ENCODE measurements at regions not wholly inside any gene's neighbourhood (a gene's known extent, or its start where the extent isn't known, plus 50 kb on each side); places are given as distances from the start of the nearest gene placed in this dataset.
A peak's percentile ranks its signal among the peaks of the same experiment; 100 is the strongest.
"Not testable (repeated sequence)": the region's sequence is repeated elsewhere in the genome, so short reads cannot be mapped to it uniquely, and the experiment has no call there.

GRCh38 chr15:58313810-58314592 is 117.8 kb upstream of the LIPC start:
- no peaks in the 10 kb centered on the region for H3K36me3 ChIP-seq (ENCODE audit: control insufficient read depth in 4 of 4, insufficient read depth in 4 of 4, low read length in 3 of 4)
- DNase-seq, result no peak
- no peaks in the 10 kb centered on the region for H3K27me3 ChIP-seq (replicated peaks in 2 of 5; ENCODE audit: control insufficient read depth in 4 of 5, insufficient read depth in 5 of 5, low read length in 4 of 5)
- H3K4me3 ChIP-seq (ENCODE audit: control insufficient read depth in 1 of 7, extremely low read depth in 1 of 7, insufficient read depth in 4 of 7, low read depth in 2 of 7, low read length in 6 of 7), result no peak overlapping the region
- ChIA-PET POLR2A (interaction anchor here (0.6 to 0.7 kb wide), 2 partner anchors 20 to 25 kb away, joined by 3 to 4 read pairs; no protein-coding TSS in a partner anchor), CTCF (no interaction called here)
- H3K4me1 ChIP-seq (ENCODE audit: control extremely low read depth in 1 of 4, control insufficient read depth in 4 of 4, insufficient read depth in 4 of 4, low read length in 3 of 4), result peaks cover 0 to 5% (median 4%) of the 10 kb centered on the region in 4 experiments
- H3K27ac ChIP-seq (ENCODE audit: insufficient read depth in 1 of 2, low read depth in 1 of 2, low read length in 2 of 2, poor library complexity in 1 of 2, severe bottlenecking in 2 of 2), result no peak overlapping the region
- 38% methylated on average over 3 of the region's 6 CpGs for WGBS (ENCODE audit: insufficient coverage)
- no peaks in the 10 kb centered on the region for H3K9me3 ChIP-seq (ENCODE audit: control extremely low read depth in 1 of 5, control insufficient read depth in 4 of 5, insufficient read depth in 2 of 5, low read depth in 1 of 5, low read length in 4 of 5)

GRCh38 chr15:58314593-58315216 is 117.1 kb upstream of the LIPC start:
- WGBS (ENCODE audit: insufficient coverage), result 0% methylated on average over 2 of the region's 4 CpGs
- POLR2A ChIA-PET, result no interaction called here
- no peak for DNase-seq

GRCh38 chr15:58318517-58318916 is 113.3 kb upstream of the LIPC start:
- no peaks in the 10 kb centered on the region for H3K27me3 ChIP-seq (replicated peaks in 2 of 5; ENCODE audit: control insufficient read depth in 4 of 5, insufficient read depth in 5 of 5, low read length in 4 of 5)
- no peak for DNase-seq
- no peaks in the 10 kb centered on the region for H3K36me3 ChIP-seq (ENCODE audit: control insufficient read depth in 4 of 4, insufficient read depth in 4 of 4, low read length in 3 of 4)
- 97% methylated on average over 2 of the region's 6 CpGs for WGBS (ENCODE audit: insufficient coverage)
- no peaks in the 10 kb centered on the region for H3K9me3 ChIP-seq (ENCODE audit: control extremely low read depth in 1 of 5, control insufficient read depth in 4 of 5, insufficient read depth in 2 of 5, low read depth in 1 of 5, low read length in 4 of 5)
- POLR2A ChIA-PET, result no interaction called here
- H3K4me1 ChIP-seq (ENCODE audit: control extremely low read depth in 1 of 4, control insufficient read depth in 4 of 4, insufficient read depth in 4 of 4, low read length in 3 of 4), result peaks cover 2 to 5% (median 4%) of the 10 kb centered on the region in 4 experiments
- H3K27ac ChIP-seq (ENCODE audit: insufficient read depth in 1 of 2, low read depth in 1 of 2, low read length in 2 of 2, poor library complexity in 1 of 2, severe bottlenecking in 2 of 2), result no peak overlapping the region
- H3K4me3 ChIP-seq (ENCODE audit: control insufficient read depth in 1 of 7, extremely low read depth in 1 of 7, insufficient read depth in 4 of 7, low read depth in 2 of 7, low read length in 6 of 7), result no peak overlapping the region
- CTCF ChIA-PET, result no interaction called here

More at GRCh38 chr15:58314593-58315216, 117.1 kb upstream of the LIPC start:
- no peaks in the 10 kb centered on the region for H3K9me3 ChIP-seq (ENCODE audit: control extremely low read depth in 1 of 5, control insufficient read depth in 4 of 5, insufficient read depth in 2 of 5, low read depth in 1 of 5, low read length in 4 of 5)
- H3K36me3 ChIP-seq (ENCODE audit: control insufficient read depth in 4 of 4, insufficient read depth in 4 of 4, low read length in 3 of 4), result no peaks in the 10 kb centered on the region
- no peak overlapping the region for H3K27ac ChIP-seq (ENCODE audit: insufficient read depth in 1 of 2, low read depth in 1 of 2, low read length in 2 of 2, poor library complexity in 1 of 2, severe bottlenecking in 2 of 2)
- H3K4me3 ChIP-seq (ENCODE audit: control insufficient read depth in 1 of 7, extremely low read depth in 1 of 7, insufficient read depth in 4 of 7, low read depth in 2 of 7, low read length in 6 of 7), result no peak overlapping the region
- no peaks in the 10 kb centered on the region for H3K27me3 ChIP-seq (replicated peaks in 2 of 5; ENCODE audit: control insufficient read depth in 4 of 5, insufficient read depth in 5 of 5, low read length in 4 of 5)
- CTCF ChIA-PET, result no interaction called here
- H3K4me1 ChIP-seq (ENCODE audit: control extremely low read depth in 1 of 4, control insufficient read depth in 4 of 4, insufficient read depth in 4 of 4, low read length in 3 of 4), result peaks cover 0 to 5% (median 4%) of the 10 kb centered on the region in 4 experiments

- ChIA-PET CTCF (no interaction called here), POLR2A (no interaction called here)
- 100% methylated on average over 1 of the region's 2 CpGs for WGBS (ENCODE audit: insufficient coverage)
- no peak overlapping the region for H3K27ac ChIP-seq (ENCODE audit: insufficient read depth in 1 of 2, low read depth in 1 of 2, low read length in 2 of 2, poor library complexity in 1 of 2, severe bottlenecking in 2 of 2)
- DNase-seq, result no peak
- H3K27me3 ChIP-seq (replicated peaks in 2 of 5; ENCODE audit: control insufficient read depth in 4 of 5, insufficient read depth in 5 of 5, low read length in 4 of 5), result no peaks in the 10 kb centered on the region
- H3K36me3 ChIP-seq (ENCODE audit: control insufficient read depth in 4 of 4, insufficient read depth in 4 of 4, low read length in 3 of 4), result no peaks in the 10 kb centered on the region
- H3K4me3 ChIP-seq (ENCODE audit: control insufficient read depth in 1 of 7, extremely low read depth in 1 of 7, insufficient read depth in 4 of 7, low read depth in 2 of 7, low read length in 6 of 7), result no peak overlapping the region
- peaks cover 0 to 2% (median under 1%) of the 10 kb centered on the region in 4 experiments for H3K4me1 ChIP-seq (ENCODE audit: control extremely low read depth in 1 of 4, control insufficient read depth in 4 of 4, insufficient read depth in 4 of 4, low read length in 3 of 4)
- H3K9me3 ChIP-seq (ENCODE audit: control extremely low read depth in 1 of 5, control insufficient read depth in 4 of 5, insufficient read depth in 2 of 5, low read depth in 1 of 5, low read length in 4 of 5), result no peaks in the 10 kb centered on the region
These were observed 110.8 kb upstream of the LIPC start for GRCh38 chr15:58321034-58321433.

- Histone ChIP-seq H3K9me3 (ENCODE audit: control extremely low read depth in 1 of 5, control insufficient read depth in 4 of 5, insufficient read depth in 2 of 5, low read depth in 1 of 5, low read length in 4 of 5) (peaks cover 0 to 2% (median 0%) of the 10 kb centered on the region in 5 experiments), H3K36me3 (ENCODE audit: control insufficient read depth in 4 of 4, insufficient read depth in 4 of 4, low read length in 3 of 4) (no peaks in the 10 kb centered on the region), H3K27me3 (replicated peaks in 2 of 5; ENCODE audit: control insufficient read depth in 4 of 5, insufficient read depth in 5 of 5, low read length in 4 of 5) (no peaks in the 10 kb centered on the region), H3K27ac (ENCODE audit: insufficient read depth in 1 of 2, low read depth in 1 of 2, low read length in 2 of 2, poor library complexity in 1 of 2, severe bottlenecking in 2 of 2) (no peak overlapping the region), H3K4me1 (ENCODE audit: control extremely low read depth in 1 of 4, control insufficient read depth in 4 of 4, insufficient read depth in 4 of 4, low read length in 3 of 4) (peaks cover 0 to 2% (median under 1%) of the 10 kb centered on the region in 4 experiments), H3K4me3 (ENCODE audit: control insufficient read depth in 1 of 7, extremely low read depth in 1 of 7, insufficient read depth in 4 of 7, low read depth in 2 of 7, low read length in 6 of 7) (no peak overlapping the region)
- WGBS (ENCODE audit: insufficient coverage), result no CpG with 5 or more reads among the region's 3 CpGs
- no peak for DNase-seq
- POLR2A ChIA-PET, result no interaction called here
- CTCF ChIA-PET, result no interaction called here
These were observed 109.5 kb upstream of the LIPC start for GRCh38 chr15:58322253-58322652.

GRCh38 chr15:58323321-58323720 is 108.5 kb upstream of the LIPC start:
- H3K27ac ChIP-seq (ENCODE audit: insufficient read depth in 1 of 2, low read depth in 1 of 2, low read length in 2 of 2, poor library complexity in 1 of 2, severe bottlenecking in 2 of 2); H3K4me3 ChIP-seq (ENCODE audit: control insufficient read depth in 1 of 7, extremely low read depth in 1 of 7, insufficient read depth in 4 of 7, low read depth in 2 of 7, low read length in 6 of 7); H3K4me1 ChIP-seq (ENCODE audit: control extremely low read depth in 1 of 4, control insufficient read depth in 4 of 4, insufficient read depth in 4 of 4, low read length in 3 of 4); H3K9me3 ChIP-seq (ENCODE audit: control extremely low read depth in 1 of 5, control insufficient read depth in 4 of 5, insufficient read depth in 2 of 5, low read depth in 1 of 5, low read length in 4 of 5); H3K27me3 ChIP-seq (replicated peaks in 2 of 5; ENCODE audit: control insufficient read depth in 4 of 5, insufficient read depth in 5 of 5, low read length in 4 of 5); H3K36me3 ChIP-seq (ENCODE audit: control insufficient read depth in 4 of 4, insufficient read depth in 4 of 4, low read length in 3 of 4); POLR2A ChIA-PET: not testable (repeated sequence)
- DNase-seq, result peak in 2 of 3 donors; percentile 35 to 65
- 0% methylated on average over 1 of the region's 1 CpG for WGBS (ENCODE audit: insufficient coverage)
- CTCF ChIA-PET, result interaction anchor here (0.7 to 1.5 kb wide), 2 partner anchors 10 to 305 kb away, joined by 3 to 4 read pairs; no protein-coding TSS in a partner anchor

GRCh38 chr15:58324533-58324932 is 107.3 kb upstream of the LIPC start:
- Histone ChIP-seq H3K27me3 (replicated peaks in 2 of 5; ENCODE audit: control insufficient read depth in 4 of 5, insufficient read depth in 5 of 5, low read length in 4 of 5) (no peaks in the 10 kb centered on the region), H3K36me3 (ENCODE audit: control insufficient read depth in 4 of 4, insufficient read depth in 4 of 4, low read length in 3 of 4) (no peaks in the 10 kb centered on the region), H3K4me3 (ENCODE audit: control insufficient read depth in 1 of 7, extremely low read depth in 1 of 7, insufficient read depth in 4 of 7, low read depth in 2 of 7, low read length in 6 of 7) (no peak overlapping the region), H3K27ac (ENCODE audit: insufficient read depth in 1 of 2, low read depth in 1 of 2, low read length in 2 of 2, poor library complexity in 1 of 2, severe bottlenecking in 2 of 2) (no peak overlapping the region), H3K4me1 (ENCODE audit: control extremely low read depth in 1 of 4, control insufficient read depth in 4 of 4, insufficient read depth in 4 of 4, low read length in 3 of 4) (peaks cover 0 to 3% (median under 1%) of the 10 kb centered on the region in 4 experiments), H3K9me3 (ENCODE audit: control extremely low read depth in 1 of 5, control insufficient read depth in 4 of 5, insufficient read depth in 2 of 5, low read depth in 1 of 5, low read length in 4 of 5) (peaks cover 0 to 5% (median 0%) of the 10 kb centered on the region in 5 experiments)
- no peak for DNase-seq
- POLR2A ChIA-PET, result no interaction called here
- CTCF ChIA-PET, result interaction anchor here (1.5 kb wide), 1 partner anchor 8 kb away, joined by 4 read pairs; no protein-coding TSS in a partner anchor

Data from common myeloid progenitor, CD34-positive (primary cell).